ENCODE measurements at regions not wholly inside any gene's neighbourhood (a gene's known extent, or its start where the extent isn't known, plus 50 kb on each side); places are given as distances from the start of the nearest gene placed in this dataset.
A peak's percentile ranks its signal among the peaks of the same experiment; 100 is the strongest.

GRCh38 chr3:152556731-152557254, 278.1 kb upstream of the P2RY1 start:
- no peaks in the 10 kb centered on the region for H3K36me3 ChIP-seq
- intact Hi-C loops (cut with DNase I): no loop called here
- ATAC-seq (peak in 3 of 4 donors; percentile 60 to 66 (median 62)), DNase-seq (no peak), FAIRE-seq (no peak)
- H3K4me1 ChIP-seq: no peaks in the 10 kb centered on the region
- H3K9me3 ChIP-seq: no peaks in the 10 kb centered on the region
- H3K4me3 ChIP-seq: no peak overlapping the region
- no peaks in the 10 kb centered on the region for H3K27me3 ChIP-seq
- no peak for TF ChIP-seq CTCF (IDR thresholded peaks at IDR 0.05)
- H3K27ac ChIP-seq: no peak overlapping the region

GRCh38 chr3:152557302-152557999, 277.5 kb upstream of the P2RY1 start:
- no peaks in the 10 kb centered on the region for H3K27me3 ChIP-seq
- 47 to 50% methylated on average over 2 of the region's 2 CpGs for WGBS, 2 donors
- H3K4me1 ChIP-seq: no peaks in the 10 kb centered on the region
- H3K4me3 ChIP-seq: no peak overlapping the region
- H3K27ac ChIP-seq: no peak overlapping the region
- no peak for DNase-seq
- no peak for TF ChIP-seq CTCF (IDR thresholded peaks at IDR 0.05)
- intact Hi-C loops (cut with DNase I): no loop called here
- no peak for FAIRE-seq
- H3K36me3 ChIP-seq: no peaks in the 10 kb centered on the region
- ATAC-seq: no peak
- H3K9me3 ChIP-seq: no peaks in the 10 kb centered on the region

GRCh38 chr3:152558386-152558785, 276.5 kb upstream of the P2RY1 start:
- Histone ChIP-seq H3K4me1 (no peaks in the 10 kb centered on the region), H3K36me3 (no peaks in the 10 kb centered on the region), H3K27ac (no peak overlapping the region), H3K4me3 (no peak overlapping the region), H3K27me3 (no peaks in the 10 kb centered on the region), H3K9me3 (no peaks in the 10 kb centered on the region)
- TF ChIP-seq CTCF (IDR thresholded peaks at IDR 0.05): no peak
- intact Hi-C loops (cut with DNase I): no loop called here
- no peak for FAIRE-seq
- no peak for DNase-seq
- WGBS, 2 donors: 67 to 75% methylated on average over 1 of the region's 1 CpG
- no peak for ATAC-seq

GRCh38 chr3:152559246-152559645, 275.7 kb upstream of the P2RY1 start:
- H3K27me3 ChIP-seq: no peaks in the 10 kb centered on the region
- H3K4me3 ChIP-seq: no peak overlapping the region
- intact Hi-C loops (cut with DNase I): no loop called here
- H3K4me1 ChIP-seq: no peaks in the 10 kb centered on the region
- H3K36me3 ChIP-seq: no peaks in the 10 kb centered on the region
- no peak for TF ChIP-seq CTCF (IDR thresholded peaks at IDR 0.05)
- no peaks in the 10 kb centered on the region for H3K9me3 ChIP-seq
- FAIRE-seq: no peak
- DNase-seq: peak in 1 of 6 donors; percentile 43
- 90 to 94% methylated on average over 18 of the region's 18 CpGs for WGBS, 2 donors
- ATAC-seq: no peak
- no peak overlapping the region for H3K27ac ChIP-seq

GRCh38 chr3:152564459-152564858, 270.5 kb upstream of the P2RY1 start:
- no peak overlapping the region for H3K27ac ChIP-seq
- TF ChIP-seq CTCF (IDR thresholded peaks at IDR 0.05): no peak
- H3K4me3 ChIP-seq: no peak overlapping the region
- DNase-seq (no peak), ATAC-seq (no peak), FAIRE-seq (no peak)
- H3K36me3 ChIP-seq: no peaks in the 10 kb centered on the region
- no peaks in the 10 kb centered on the region for H3K4me1 ChIP-seq
- no peaks in the 10 kb centered on the region for H3K9me3 ChIP-seq
- intact Hi-C loops (cut with DNase I): no loop called here
- H3K27me3 ChIP-seq: no peaks in the 10 kb centered on the region
- WGBS, 2 donors: 82 to 91% methylated on average over 1 of the region's 1 CpG
